ENCODE measurements at regions not wholly inside any gene's neighbourhood (a gene's known extent, or its start where the extent isn't known, plus 50 kb on each side); places are given as distances from the start of the nearest gene placed in this dataset.
A peak's percentile ranks its signal among the peaks of the same experiment; 100 is the strongest.
"Not testable (repeated sequence)": the region's sequence is repeated elsewhere in the genome, so short reads cannot be mapped to it uniquely, and the experiment has no call there.

GRCh38 chr17:15864061-15864460 is 80.9 kb upstream of the ADORA2B start:
- not testable (repeated sequence) for DNase-seq

GRCh38 chr17:15864472-15864871 is 80.5 kb upstream of the ADORA2B start:
- not testable (repeated sequence) for DNase-seq

- DNase-seq: not testable (repeated sequence)
Measured at GRCh38 chr17:15866015-15866414, 78.9 kb upstream of the ADORA2B start.

- DNase-seq: not testable (repeated sequence)
Measured at GRCh38 chr17:15867331-15867730, 77.6 kb upstream of the ADORA2B start.

- DNase-seq: not testable (repeated sequence)
Measured at GRCh38 chr17:15869868-15870267, 75.1 kb upstream of the ADORA2B start.

GRCh38 chr17:15872677-15873076 is 72.3 kb upstream of the ADORA2B start:
- DNase-seq: not testable (repeated sequence)

GRCh38 chr17:15877882-15878500 is 66.9 kb upstream of the ADORA2B start:
- DNase-seq: peak; percentile 13

- DNase-seq: no peak
Measured at GRCh38 chr17:15882058-15882720, 62.7 kb upstream of the ADORA2B start.

- no peak for DNase-seq
Measured at GRCh38 chr17:15882777-15883176, 62.2 kb upstream of the ADORA2B start.

- no peak for DNase-seq
Measured at GRCh38 chr17:15883617-15884111, 61.3 kb upstream of the ADORA2B start.

- no peak for DNase-seq
Measured at GRCh38 chr17:15884731-15885130, 60.2 kb upstream of the ADORA2B start.

GRCh38 chr17:15885770-15886169 is 59.2 kb upstream of the ADORA2B start:
- DNase-seq: no peak

GRCh38 chr17:15886221-15886620 is 58.7 kb upstream of the ADORA2B start:
- no peak for DNase-seq

GRCh38 chr17:15886804-15887203 is 58.1 kb upstream of the ADORA2B start:
- DNase-seq: no peak

- DNase-seq: no peak
Measured at GRCh38 chr17:15888436-15888835, 56.5 kb upstream of the ADORA2B start.

GRCh38 chr17:15890279-15890892 is 54.5 kb upstream of the ADORA2B start:
- no peak for DNase-seq

- DNase-seq: no peak
Measured at GRCh38 chr17:15891318-15891717, 53.6 kb upstream of the ADORA2B start.

GRCh38 chr17:15892244-15892643 is 52.7 kb upstream of the ADORA2B start:
- DNase-seq: no peak

- DNase-seq: no peak
Measured at GRCh38 chr17:15892731-15893657, 51.9 kb upstream of the ADORA2B start.

GRCh38 chr17:15893658-15894024 is 51.3 kb upstream of the ADORA2B start:
- DNase-seq: no peak

- no peak for DNase-seq
Measured at GRCh38 chr17:15894258-15894657, 50.7 kb upstream of the ADORA2B start.

- no peak for DNase-seq
Measured at GRCh38 chr17:15894913-15895658, 49.8 kb upstream of the ADORA2B start.

Data from NCI-H146 (cell line).